PC-3 (cell line): ENCODE measurements at regions not wholly inside any gene's neighbourhood (a gene's known extent, or its start where the extent isn't known, plus 50 kb on each side); places are given as distances from the start of the nearest gene placed in this dataset.

Experiments
- CTCF ChIP-seq: fragments of 300-600 bp; sonication (generic); conservative IDR thresholded peaks from 2 replicates; pipeline ENCODE4 v1.5.1; 2017; ENCODE audit warnings: antibody characterized with exemption, low read depth, mild to moderate bottlenecking, low read length
- EZH2 ChIP-seq: fragments of 300-600 bp; sonication (generic); IDR thresholded peaks from one replicate; pipeline ENCODE4 v1.6.1; 2017; ENCODE audit warnings: antibody characterized with exemption, mild to moderate bottlenecking, low read length; ENCODE audit not compliant: unreplicated experiment
- EZH2phosphoT487 ChIP-seq: fragments of 300-600 bp; sonication (generic); IDR thresholded peaks from 2 replicates; pipeline ENCODE4 v1.6.1; 2018; ENCODE audit warnings: mild to moderate bottlenecking, antibody characterized with exemption, low read length, borderline replicate concordance

GRCh38 chr9:2263111-2263510, 248.0 kb downstream of the SMARCA2 start:
- TF ChIP-seq CTCF: no peak
- TF ChIP-seq EZH2: no peak
- TF ChIP-seq EZH2phosphoT487: no peak
